GM19467 (cell line): ENCODE measurements at regions not wholly inside any gene's neighbourhood (a gene's known extent, or its start where the extent isn't known, plus 50 kb on each side); places are given as distances from the start of the nearest gene placed in this dataset.

Source experiments
- ATAC-seq: cut with Tn5 transposase; IDR thresholded peaks from one replicate; pipeline ENCODE4 v1.9.1; 2021; ENCODE audit warnings: mild to moderate bottlenecking, moderate library complexity; ENCODE audit not compliant: unreplicated experiment

- ATAC-seq = no peak
Measured at GRCh38 chr13:53143757-53144339, 115.2 kb downstream of the OLFM4 start.

- ATAC-seq = no peak
Measured at GRCh38 chr13:53144826-53145225, 116.2 kb downstream of the OLFM4 start.

GRCh38 chr13:53150568-53150967, 122.0 kb downstream of the OLFM4 start:
- no peak for ATAC-seq

GRCh38 chr13:53151336-53152056, 122.9 kb downstream of the OLFM4 start:
- ATAC-seq = peak; percentile 98

GRCh38 chr13:53152057-53152421, 123.4 kb downstream of the OLFM4 start:
- no peak for ATAC-seq

GRCh38 chr13:53158201-53158600, 129.6 kb downstream of the OLFM4 start:
- ATAC-seq = no peak

- ATAC-seq = no peak
Measured at GRCh38 chr13:53159431-53159830, 130.8 kb downstream of the OLFM4 start.

GRCh38 chr13:53160211-53160610, 131.6 kb downstream of the OLFM4 start:
- no peak for ATAC-seq

- no peak for ATAC-seq
Measured at GRCh38 chr13:53161251-53161650, 132.6 kb downstream of the OLFM4 start.

- no peak for ATAC-seq
Measured at GRCh38 chr13:53165261-53165660, 136.6 kb downstream of the OLFM4 start.

- ATAC-seq = no peak
Measured at GRCh38 chr13:53167561-53167960, 138.9 kb downstream of the OLFM4 start.

- ATAC-seq = no peak
Measured at GRCh38 chr13:53170910-53171309, 142.3 kb downstream of the OLFM4 start.

- ATAC-seq = no peak
Measured at GRCh38 chr13:53174545-53174944, 145.9 kb downstream of the OLFM4 start.

GRCh38 chr13:53180684-53181083, 152.1 kb downstream of the OLFM4 start:
- ATAC-seq = no peak

GRCh38 chr13:53182724-53183123, 154.1 kb downstream of the OLFM4 start:
- ATAC-seq = no peak

- no peak for ATAC-seq
Measured at GRCh38 chr13:53188120-53188519, 159.5 kb downstream of the OLFM4 start.

GRCh38 chr13:53189162-53189561, 160.5 kb downstream of the OLFM4 start:
- ATAC-seq = no peak

- no peak for ATAC-seq
Measured at GRCh38 chr13:53191091-53191490, 162.5 kb downstream of the OLFM4 start.

GRCh38 chr13:53197424-53197823, 168.8 kb downstream of the OLFM4 start:
- no peak for ATAC-seq

GRCh38 chr13:53198017-53198416, 169.4 kb downstream of the OLFM4 start:
- no peak for ATAC-seq

- no peak for ATAC-seq
Measured at GRCh38 chr13:53198736-53199135, 170.1 kb downstream of the OLFM4 start.

- ATAC-seq = no peak
Measured at GRCh38 chr13:53200075-53200474, 171.5 kb downstream of the OLFM4 start.
